DND-41 (cell line): ENCODE measurements at regions not wholly inside any gene's neighbourhood (a gene's known extent, or its start where the extent isn't known, plus 50 kb on each side); places are given as distances from the start of the nearest gene placed in this dataset.

Source experiments
- CTCF ChIP-seq: IDR thresholded peaks from 2 replicates; pipeline ENCODE4 v1.5.1; 2012; ENCODE audit warnings: borderline replicate concordance, low read length, moderate library complexity, mild to moderate bottlenecking; ENCODE audit not compliant: poor library complexity, severe bottlenecking; ENCODE audit errors: extremely low read depth
- EZH2 ChIP-seq: IDR thresholded peaks from 3 replicates; pipeline ENCODE4 v1.6.1; 2012; ENCODE audit warnings: borderline replicate concordance, low read depth, mild to moderate bottlenecking, moderate library complexity, low read length, inconsistent platforms; ENCODE audit not compliant: severe bottlenecking

DNA sequence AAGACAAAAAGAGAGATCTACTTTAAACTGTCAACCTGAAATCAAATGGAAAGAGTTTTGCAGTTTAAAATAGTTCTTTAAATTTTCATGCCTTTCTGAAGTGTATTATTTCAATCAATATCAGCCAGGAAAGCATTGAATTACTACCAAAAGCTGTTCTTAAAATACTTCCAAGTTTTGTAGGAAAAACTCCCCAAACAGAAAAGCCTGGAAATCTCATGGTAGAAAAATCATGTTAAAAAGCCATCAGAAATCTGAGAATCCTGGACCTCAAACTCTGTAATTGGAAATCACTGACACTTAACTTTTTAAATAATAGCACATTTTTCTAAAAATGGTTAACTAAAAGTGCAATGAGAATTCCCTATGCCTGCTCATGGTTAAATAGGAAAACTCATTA lies 63.3 kb upstream of the CNTNAP4 start:
- TF ChIP-seq CTCF (no peak), EZH2 (no peak)
